Pons (tissue), 1 donor: ENCODE measurements at regions not wholly inside any gene's neighbourhood (a gene's known extent, or its start where the extent isn't known, plus 50 kb on each side); places are given as distances from the start of the nearest gene placed in this dataset.
"Not testable (repeated sequence)": the region's sequence is repeated elsewhere in the genome, so short reads cannot be mapped to it uniquely, and the experiment has no call there.

Source experiments
- DNase-seq: peaks from one replicate; pipeline ENCODE4 v3.0.0-alpha.2; 2016; ENCODE audit warnings: low spot score

DNA sequence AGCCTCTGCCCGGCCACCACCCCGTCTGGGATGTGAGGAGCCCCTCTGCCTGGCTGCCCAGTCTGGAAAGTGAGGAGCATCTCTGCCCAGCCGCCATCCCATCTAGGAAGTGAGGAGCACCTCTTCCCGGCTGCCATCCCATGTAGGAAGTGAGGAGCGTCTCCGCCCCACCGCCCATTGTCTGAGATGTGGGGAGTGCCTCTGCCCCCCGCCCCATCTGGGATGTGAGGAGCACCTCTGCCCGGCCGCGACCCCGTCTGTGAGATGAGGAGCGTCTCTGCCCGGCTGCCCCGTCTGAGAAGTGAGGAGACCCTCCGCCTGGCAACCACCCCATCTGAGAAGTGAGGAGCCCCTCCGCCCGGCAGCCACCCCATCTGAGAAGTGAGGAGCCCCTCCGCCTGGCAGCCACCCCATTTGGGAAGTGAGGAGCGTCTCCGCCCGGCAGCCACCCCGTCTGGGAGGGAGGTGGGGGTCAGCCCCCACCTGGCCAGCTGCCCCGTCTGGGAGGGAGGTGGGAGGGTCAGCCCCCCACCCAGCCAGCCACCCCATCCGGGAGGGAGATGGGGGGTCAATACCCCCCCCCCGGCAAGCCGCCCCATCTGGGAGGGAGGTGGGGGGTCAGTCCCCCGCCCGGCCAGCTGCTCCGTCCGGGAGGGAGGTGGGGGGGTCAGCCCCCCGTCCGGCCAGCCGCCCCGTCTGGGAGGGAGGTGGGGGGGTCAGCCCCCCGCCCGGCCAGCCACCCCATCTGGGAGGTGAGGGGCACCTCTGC is 195.8 kb upstream of the SYNCRIP start:
- not testable (repeated sequence) for DNase-seq

DNA sequence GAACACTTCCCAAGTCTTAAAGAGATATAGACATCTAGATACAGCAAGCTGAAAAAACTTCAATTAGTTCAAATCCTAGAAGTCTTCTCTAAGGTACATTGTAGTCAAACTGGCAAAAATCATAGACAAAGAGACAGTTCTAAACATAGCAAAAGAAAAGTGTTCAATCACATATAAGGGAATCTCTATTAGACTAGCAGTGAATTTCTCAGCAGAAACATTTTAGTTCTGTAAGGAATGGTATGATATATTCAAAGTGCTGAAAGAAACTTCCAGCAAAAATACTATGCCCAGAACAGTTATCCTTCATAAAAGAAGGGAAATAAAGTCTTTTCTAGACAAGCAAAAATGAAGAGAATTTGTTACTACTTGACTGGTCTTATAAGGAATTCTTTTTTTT is 186.3 kb upstream of the SYNCRIP start:
- no peak for DNase-seq

- DNase-seq, result no peak
Observed at GRCh38 chr6:85826997-85827396, 184.3 kb upstream of the SYNCRIP start.

GRCh38 chr6:85824329-85824728 is 181.6 kb upstream of the SYNCRIP start:
- DNase-seq, result no peak

- no peak for DNase-seq
Observed at GRCh38 chr6:85810558-85810957, 167.9 kb upstream of the SYNCRIP start.

- DNase-seq, result no peak
Observed at GRCh38 chr6:85803721-85804120, 161.0 kb upstream of the SYNCRIP start.

- DNase-seq, result no peak
Observed at GRCh38 chr6:85802162-85802561, 159.5 kb upstream of the SYNCRIP start.

- DNase-seq, result no peak
Observed at GRCh38 chr6:85798931-85799652, 156.4 kb upstream of the SYNCRIP start.

DNA sequence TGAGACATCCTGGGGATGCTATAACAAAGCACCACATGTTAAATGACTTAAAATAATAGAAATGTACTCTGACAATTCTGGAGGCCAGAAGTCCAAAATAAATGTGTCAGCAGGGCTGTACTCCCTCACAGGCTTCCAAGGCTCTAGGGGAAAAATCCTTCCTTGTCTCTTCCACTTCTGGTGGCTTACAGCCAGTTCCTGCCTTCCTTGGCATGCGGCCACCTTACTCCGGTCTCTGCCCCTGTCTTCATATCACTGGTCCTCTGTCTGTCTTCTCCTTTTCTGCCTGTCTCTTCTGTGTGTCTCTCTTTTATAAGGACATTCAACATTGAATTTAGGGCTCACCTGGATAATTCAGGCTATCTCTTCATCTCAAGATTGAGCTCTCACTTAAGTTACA is 155.3 kb upstream of the SYNCRIP start:
- no peak for DNase-seq

- DNase-seq, result no peak
Observed at GRCh38 chr6:85795945-85796344, 153.3 kb upstream of the SYNCRIP start.

GRCh38 chr6:85792254-85792653 is 149.6 kb upstream of the SYNCRIP start:
- no peak for DNase-seq

DNA sequence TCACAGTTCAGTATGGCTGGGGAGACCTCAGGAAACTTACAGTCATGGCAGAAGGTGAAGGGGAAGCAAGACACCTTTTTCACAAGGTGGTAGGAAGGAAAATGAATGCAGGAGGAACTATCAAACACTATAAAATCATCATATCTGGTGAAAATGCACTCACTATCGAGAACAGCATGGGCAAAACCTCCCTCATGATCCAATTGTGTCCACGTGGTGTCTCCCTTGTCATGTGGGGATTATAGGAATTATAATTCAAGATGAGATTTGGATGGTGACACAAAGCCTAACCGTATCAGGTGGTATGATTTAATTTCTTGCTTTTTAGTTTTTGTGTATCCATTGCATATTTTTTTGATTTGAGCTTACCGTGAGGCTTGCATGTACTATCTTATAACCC is 133.2 kb upstream of the SYNCRIP start:
- no peak for DNase-seq

DNA sequence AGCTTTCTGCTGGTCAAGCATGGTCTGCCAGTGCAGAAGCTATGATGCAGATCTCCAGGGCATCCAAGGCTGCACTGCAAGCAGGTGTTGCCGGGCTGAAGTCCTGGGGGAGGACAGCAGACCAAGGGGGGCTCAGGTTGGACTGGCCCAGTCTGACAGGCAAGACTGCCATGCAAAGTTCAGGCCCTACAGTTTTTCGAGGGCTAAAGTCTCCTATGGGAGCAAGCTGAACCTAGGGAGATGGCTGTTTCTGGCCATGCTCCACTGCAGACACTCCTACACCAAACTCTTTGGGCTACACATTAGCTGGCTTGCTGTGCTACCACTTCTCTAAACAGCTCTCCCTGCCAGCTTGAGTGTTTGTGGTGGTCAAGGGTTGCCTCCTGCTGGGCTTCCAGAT is 130.0 kb upstream of the SYNCRIP start:
- DNase-seq, result no peak

- DNase-seq, result no peak
Observed at GRCh38 chr6:85771925-85772430, 129.3 kb upstream of the SYNCRIP start.

- DNase-seq, result no peak
Observed at GRCh38 chr6:85771455-85771854, 128.8 kb upstream of the SYNCRIP start.

DNA sequence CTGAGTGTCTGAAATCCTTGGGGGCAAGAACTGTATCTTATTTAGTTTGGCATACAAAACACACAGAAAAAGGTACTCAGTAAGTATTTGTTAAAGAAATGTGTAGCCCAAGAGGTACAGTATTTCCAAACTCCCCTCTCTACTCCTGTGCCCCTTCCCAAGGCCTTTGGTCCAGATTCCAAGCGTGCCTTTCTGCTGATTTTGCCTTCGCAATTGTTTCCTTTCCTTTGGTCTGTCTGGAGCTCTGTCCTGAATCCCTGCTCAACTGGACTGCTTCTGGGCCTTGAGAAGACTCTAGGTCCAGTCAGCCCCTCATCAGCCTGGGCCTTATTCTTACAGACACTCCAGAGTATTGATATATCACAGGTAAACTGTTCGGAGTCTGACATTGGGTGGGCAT is 122.2 kb upstream of the SYNCRIP start:
- DNase-seq, result no peak

GRCh38 chr6:85756982-85757381 is 114.3 kb upstream of the SYNCRIP start:
- DNase-seq, result peak; percentile 22

DNA sequence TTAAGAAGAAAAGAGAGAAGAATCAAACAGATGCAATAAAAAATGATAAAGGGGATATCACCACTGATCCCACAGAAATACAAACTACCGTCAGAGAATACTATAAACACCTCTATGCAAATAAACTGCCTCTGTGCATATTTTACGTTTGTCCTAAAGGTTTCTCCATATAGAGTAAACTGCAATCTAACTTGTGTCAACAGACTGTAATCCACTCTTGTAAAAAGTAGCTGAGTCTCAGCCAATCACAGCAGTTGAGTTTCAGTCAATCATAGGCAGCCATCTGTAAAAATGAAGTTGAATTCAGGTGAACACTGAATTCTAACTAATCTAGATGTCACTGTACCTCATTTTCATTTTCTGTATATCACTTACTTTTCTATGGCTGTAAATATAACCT is 112.2 kb upstream of the SYNCRIP start:
- DNase-seq, result no peak

DNA sequence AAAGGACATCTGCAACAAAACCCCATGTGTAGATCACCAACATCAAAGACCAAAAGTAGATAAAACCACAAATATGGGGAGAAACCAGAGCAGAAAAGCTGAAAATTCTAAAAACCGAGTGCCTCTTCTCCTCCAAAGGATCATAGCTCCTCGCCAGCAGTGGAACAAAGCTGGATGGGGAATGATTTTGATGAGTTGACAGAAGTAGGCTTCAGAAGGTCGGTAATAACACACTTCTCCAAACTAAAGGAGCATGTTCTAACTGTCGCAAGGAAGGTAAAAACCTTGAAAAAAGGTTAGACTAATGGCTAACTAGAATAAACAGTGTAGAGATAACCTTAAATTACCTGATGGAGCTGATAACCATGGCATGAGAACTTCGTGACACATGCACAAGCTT is 109.9 kb upstream of the SYNCRIP start:
- no peak for DNase-seq

DNA sequence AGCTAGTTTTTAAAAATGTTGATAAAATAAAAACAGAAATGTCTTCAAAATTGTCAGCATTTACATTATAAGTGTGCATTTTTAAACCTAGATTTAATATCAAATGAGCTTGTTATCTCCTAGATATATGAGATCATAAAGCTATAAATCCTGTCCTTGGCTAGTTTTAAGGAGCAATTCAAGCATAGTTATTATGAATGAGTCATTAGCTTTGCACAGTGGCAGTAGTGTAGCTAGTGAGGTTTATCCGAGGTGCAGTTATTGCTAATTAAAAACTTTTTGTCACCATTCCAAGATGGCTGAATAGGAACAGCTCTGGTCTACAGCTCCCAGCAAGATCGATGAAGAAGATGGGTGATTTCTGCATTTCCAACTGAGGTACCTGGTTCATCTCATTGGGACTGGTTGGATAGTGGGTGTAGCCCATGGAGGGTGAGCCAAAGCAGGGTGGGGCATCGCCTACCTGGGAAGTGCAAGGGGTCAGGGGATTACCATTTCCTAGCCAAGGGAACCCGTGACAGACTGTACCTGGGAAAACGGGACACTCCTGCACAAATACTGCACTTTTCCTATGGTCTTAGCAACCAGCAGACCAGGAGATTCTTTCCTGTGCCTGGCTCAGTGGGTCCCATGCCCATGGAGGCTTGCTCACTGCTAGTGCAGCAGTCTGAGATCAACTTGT is 108.8 kb upstream of the SYNCRIP start:
- DNase-seq, result no peak

GRCh38 chr6:85750146-85750545 is 107.5 kb upstream of the SYNCRIP start:
- not testable (repeated sequence) for DNase-seq

DNA sequence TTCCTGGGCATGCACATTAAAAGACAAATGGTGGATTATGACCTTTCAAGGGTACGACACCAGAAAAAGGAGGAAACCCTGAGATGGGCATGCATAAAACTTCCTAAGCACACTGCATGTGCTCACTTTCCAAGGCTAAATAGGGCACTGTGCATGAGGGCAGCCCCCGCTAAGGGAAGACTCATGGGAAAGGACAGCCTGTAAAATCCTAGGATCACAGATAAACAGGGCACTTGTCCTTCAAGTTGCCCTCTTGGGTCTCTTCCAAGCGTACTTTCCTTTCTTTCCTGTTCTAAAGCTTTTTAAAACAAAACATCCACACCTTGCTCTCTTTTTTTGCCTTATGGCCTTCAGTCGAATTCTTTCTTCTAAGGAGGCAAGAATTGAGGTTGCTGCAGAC is 106.5 kb upstream of the SYNCRIP start:
- no peak for DNase-seq

- DNase-seq, result no peak
Observed at GRCh38 chr6:85747666-85748065, 105.0 kb upstream of the SYNCRIP start.
